ENCODE measurements at regions not wholly inside any gene's neighbourhood (a gene's known extent, or its start where the extent isn't known, plus 50 kb on each side); places are given as distances from the start of the nearest gene placed in this dataset.

GRCh38 chr7:26040085-26040484 lies 111.9 kb upstream of the NFE2L3 start:
- Histone ChIP-seq H3K27ac (no peak overlapping the region), H3K4me3 (no peak overlapping the region)

GRCh38 chr7:26042237-26042636 lies 109.8 kb upstream of the NFE2L3 start:
- no peak overlapping the region for H3K4me3 ChIP-seq

GRCh38 chr7:26043801-26044200 lies 108.2 kb upstream of the NFE2L3 start:
- H3K4me3 ChIP-seq: no peak overlapping the region
- no peak overlapping the region for H3K27ac ChIP-seq

More at GRCh38 chr7:26042237-26042636, 109.8 kb upstream of the NFE2L3 start:
- H3K27ac ChIP-seq: no peak overlapping the region

- H3K4me3 ChIP-seq: no peak overlapping the region
- no peak overlapping the region for H3K27ac ChIP-seq
Measured at GRCh38 chr7:26044320-26044719, 107.7 kb upstream of the NFE2L3 start.

- H3K27ac ChIP-seq: no peak overlapping the region
Measured at GRCh38 chr7:26046150-26046549, 105.8 kb upstream of the NFE2L3 start.

GRCh38 chr7:26046878-26047277 lies 105.1 kb upstream of the NFE2L3 start:
- Histone ChIP-seq H3K27ac (no peak overlapping the region), H3K4me3 (no peak overlapping the region)

More at GRCh38 chr7:26046150-26046549, 105.8 kb upstream of the NFE2L3 start:
- no peak overlapping the region for H3K4me3 ChIP-seq

GRCh38 chr7:26048663-26049062 lies 103.3 kb upstream of the NFE2L3 start:
- no peak overlapping the region for H3K27ac ChIP-seq
- H3K4me3 ChIP-seq: no peak overlapping the region

GRCh38 chr7:26049081-26049480 lies 102.9 kb upstream of the NFE2L3 start:
- Histone ChIP-seq H3K27ac (no peak overlapping the region), H3K4me3 (no peak overlapping the region)

- Histone ChIP-seq H3K27ac (no peak overlapping the region), H3K4me3 (no peak overlapping the region)
Measured at GRCh38 chr7:26051021-26051420, 101.0 kb upstream of the NFE2L3 start.

GRCh38 chr7:26052706-26053105 lies 99.3 kb upstream of the NFE2L3 start:
- no peak overlapping the region for H3K4me3 ChIP-seq
- H3K27ac ChIP-seq: no peak overlapping the region

- Histone ChIP-seq H3K27ac (no peak overlapping the region), H3K4me3 (no peak overlapping the region)
Measured at GRCh38 chr7:26054386-26054785, 97.6 kb upstream of the NFE2L3 start.

GRCh38 chr7:26055241-26055640 lies 96.8 kb upstream of the NFE2L3 start:
- Histone ChIP-seq H3K27ac (no peak overlapping the region), H3K4me3 (no peak overlapping the region)

- Histone ChIP-seq H3K4me3 (no peak overlapping the region), H3K27ac (no peak overlapping the region)
Measured at GRCh38 chr7:26060733-26061677, 91.0 kb upstream of the NFE2L3 start.

- H3K4me3 ChIP-seq: no peak overlapping the region
- no peak overlapping the region for H3K27ac ChIP-seq
Measured at GRCh38 chr7:26061678-26062603, 90.1 kb upstream of the NFE2L3 start.

- Histone ChIP-seq H3K27ac (no peak overlapping the region), H3K4me3 (no peak overlapping the region)
Measured at GRCh38 chr7:26065652-26066051, 86.3 kb upstream of the NFE2L3 start.

GRCh38 chr7:26066736-26067135 lies 85.3 kb upstream of the NFE2L3 start:
- H3K27ac ChIP-seq: no peak overlapping the region

GRCh38 chr7:26070290-26070689 lies 81.7 kb upstream of the NFE2L3 start:
- Histone ChIP-seq H3K4me3 (no peak overlapping the region), H3K27ac (no peak overlapping the region)

More at GRCh38 chr7:26066736-26067135, 85.3 kb upstream of the NFE2L3 start:
- H3K4me3 ChIP-seq: no peak overlapping the region

GRCh38 chr7:26071622-26072456 lies 80.2 kb upstream of the NFE2L3 start:
- Histone ChIP-seq H3K4me3 (no peak overlapping the region), H3K27ac (no peak overlapping the region)

- Histone ChIP-seq H3K4me3 (no peak overlapping the region), H3K27ac (no peak overlapping the region)
Measured at GRCh38 chr7:26073041-26073440, 79.0 kb upstream of the NFE2L3 start.

- Histone ChIP-seq H3K4me3 (no peak overlapping the region), H3K27ac (no peak overlapping the region)
Measured at GRCh38 chr7:26074919-26075318, 77.1 kb upstream of the NFE2L3 start.
